H1 (cell line): ENCODE measurements at regions not wholly inside any gene's neighbourhood (a gene's known extent, or its start where the extent isn't known, plus 50 kb on each side); places are given as distances from the start of the nearest gene placed in this dataset.

Experiments used
- GABPA ChIP-seq: IDR thresholded peaks from 2 replicates; pipeline ENCODE4 v1.6.1; 2011; ENCODE audit warnings: mild to moderate bottlenecking, low read length, moderate library complexity, borderline replicate concordance; ENCODE audit not compliant: insufficient read depth
- HDAC2 ChIP-seq, 2 experiments: fragments of 300-600 bp in 1 of 2; sonication (generic) in 1 of 2; IDR thresholded peaks; 2 replicates each; pipeline ENCODE4 v1.6.1; 2011 to 2012; ENCODE audit warnings: low read depth in 2 of 2, low read length in 2 of 2, mild to moderate bottlenecking in 2 of 2, moderate library complexity in 2 of 2, borderline replicate concordance in 1 of 2, inconsistent platforms in 1 of 2
- JUN ChIP-seq: IDR thresholded peaks from 2 replicates; pipeline ENCODE4 v1.6.1; 2011; ENCODE audit warnings: low read depth, mild to moderate bottlenecking, improper control_type of control experiment, low read length
- TCF12 ChIP-seq: IDR thresholded peaks from 2 replicates; pipeline ENCODE4 v1.6.1; 2011; ENCODE audit warnings: low read depth, mild to moderate bottlenecking, low read length

- no peak for TF ChIP-seq TCF12
- no peak for TF ChIP-seq GABPA
- no peak for TF ChIP-seq JUN
- TF ChIP-seq HDAC2 (IDR thresholded peaks at IDR 0.05; ENCODE audit: borderline replicate concordance in 1 of 2, low read depth in 2 of 2, low read length in 2 of 2): no peak
These were observed 304.2 kb downstream of the TFAP2C start (continued) for GRCh38 chr20:56933331-56933698.
